ENCODE measurements at regions not wholly inside any gene's neighbourhood (a gene's known extent, or its start where the extent isn't known, plus 50 kb on each side); places are given as distances from the start of the nearest gene placed in this dataset.
"Not testable (repeated sequence)": the region's sequence is repeated elsewhere in the genome, so short reads cannot be mapped to it uniquely, and the experiment has no call there.

DNA sequence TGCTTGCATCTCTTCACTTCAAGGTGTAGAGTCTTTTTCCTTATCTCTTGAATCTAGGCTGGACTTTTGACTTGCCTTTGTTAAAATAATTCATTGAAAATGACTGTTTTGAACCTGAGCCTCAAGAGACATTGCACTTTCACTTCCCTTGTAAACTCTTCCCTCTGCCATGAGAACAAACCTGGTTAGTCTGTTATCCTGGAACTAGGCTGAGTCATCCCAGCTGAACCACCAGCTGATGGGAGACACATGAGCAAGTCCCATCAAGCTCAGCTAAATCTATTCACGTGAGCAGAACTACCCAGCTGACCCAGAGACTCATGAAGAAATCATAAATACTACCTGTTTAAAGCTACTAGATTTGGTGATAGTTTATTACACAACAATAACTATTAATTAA, 202.3 kb upstream of the CENPE start:
- Histone ChIP-seq H3K27ac (ENCODE audit: control insufficient read depth, insufficient read depth, low read length) (no peak overlapping the region), H3K4me1 (ENCODE audit: control insufficient read depth, extremely low read depth, insufficient read depth, low read length) (no peaks in the 10 kb centered on the region), H3K9me3 (ENCODE audit: control insufficient read depth, low read depth, low read length) (no peaks in the 10 kb centered on the region), H3K9ac (ENCODE audit: control insufficient read depth, extremely low read depth, insufficient read depth, low read length) (no peak overlapping the region), H3K9me1 (ENCODE audit: control insufficient read depth, extremely low read depth, insufficient read depth, low read length) (no peaks in the 10 kb centered on the region), H3K36me3 (ENCODE audit: control insufficient read depth in 2 of 2, extremely low read depth in 1 of 2, insufficient read depth in 2 of 2, low read length in 2 of 2) (no peaks in the 10 kb centered on the region), H3K4me2 (ENCODE audit: control insufficient read depth, extremely low read depth, insufficient read depth, low read depth, low read length) (no peak overlapping the region), H2AFZ (ENCODE audit: control insufficient read depth, low read length) (no peak overlapping the region), H4K20me1 (ENCODE audit: control insufficient read depth, extremely low read depth, insufficient read depth, low read length) (no peaks in the 10 kb centered on the region), H3K79me2 (ENCODE audit: control insufficient read depth, insufficient read depth, low read length) (no peaks in the 10 kb centered on the region), H3K27me3 (ENCODE audit: control insufficient read depth, extremely low read depth, insufficient read depth, low read length) (no peaks in the 10 kb centered on the region), H3K4me3 (ENCODE audit: control insufficient read depth in 2 of 3, extremely low read depth in 1 of 3, insufficient read depth in 2 of 3, low read depth in 1 of 3, low read length in 3 of 3) (no peak overlapping the region)
- FAIRE-seq (peak; percentile 74), DNase-seq (ENCODE audit: low read depth, low spot score) (peak; percentile 11)
- TF ChIP-seq, protein P1, sequence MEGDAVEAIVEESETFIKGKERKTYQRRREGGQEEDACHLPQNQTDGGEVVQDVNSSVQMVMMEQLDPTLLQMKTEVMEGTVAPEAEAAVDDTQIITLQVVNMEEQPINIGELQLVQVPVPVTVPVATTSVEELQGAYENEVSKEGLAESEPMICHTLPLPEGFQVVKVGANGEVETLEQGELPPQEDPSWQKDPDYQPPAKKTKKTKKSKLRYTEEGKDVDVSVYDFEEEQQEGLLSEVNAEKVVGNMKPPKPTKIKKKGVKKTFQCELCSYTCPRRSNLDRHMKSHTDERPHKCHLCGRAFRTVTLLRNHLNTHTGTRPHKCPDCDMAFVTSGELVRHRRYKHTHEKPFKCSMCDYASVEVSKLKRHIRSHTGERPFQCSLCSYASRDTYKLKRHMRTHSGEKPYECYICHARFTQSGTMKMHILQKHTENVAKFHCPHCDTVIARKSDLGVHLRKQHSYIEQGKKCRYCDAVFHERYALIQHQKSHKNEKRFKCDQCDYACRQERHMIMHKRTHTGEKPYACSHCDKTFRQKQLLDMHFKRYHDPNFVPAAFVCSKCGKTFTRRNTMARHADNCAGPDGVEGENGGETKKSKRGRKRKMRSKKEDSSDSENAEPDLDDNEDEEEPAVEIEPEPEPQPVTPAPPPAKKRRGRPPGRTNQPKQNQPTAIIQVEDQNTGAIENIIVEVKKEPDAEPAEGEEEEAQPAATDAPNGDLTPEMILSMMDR (optimal IDR thresholded peaks at IDR 0.05 in 1 of 3, IDR thresholded peaks at IDR 0.05 in 1 of 3, conservative IDR thresholded peaks at IDR 0.05 in 1 of 3; ENCODE audit: extremely low read depth in 1 of 3, insufficient read depth in 2 of 3, low read length in 3 of 3): no peak
- no peak for TF ChIP-seq EZH2 (IDR thresholded peaks at IDR 0.05; ENCODE audit: low read length)
- dilution Hi-C loops (cut with MboI; ENCODE audit: extremely low pct_ligation_motif_present, low sequenced_read_pairs): no loop called here

DNA sequence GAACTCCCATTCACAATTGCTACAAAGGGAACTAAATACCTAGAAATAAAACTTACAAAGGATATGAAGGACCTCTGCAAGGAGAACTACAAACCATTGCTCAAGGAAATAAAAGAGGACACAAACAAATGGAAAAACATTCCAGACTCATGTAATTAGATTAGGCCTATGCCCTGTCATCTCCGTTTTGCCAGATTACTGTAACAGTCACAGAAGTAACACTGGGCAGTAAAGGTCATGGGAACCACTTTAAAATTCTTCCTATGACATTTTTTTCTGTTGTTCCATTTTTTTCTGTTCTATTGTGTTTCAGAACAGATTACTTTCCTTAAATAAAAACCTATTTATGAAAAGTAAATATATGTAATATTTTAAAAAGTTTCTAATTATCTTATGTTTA, 199.4 kb upstream of the CENPE start:
- Histone ChIP-seq H3K4me1 (ENCODE audit: control insufficient read depth, extremely low read depth, insufficient read depth, low read length) (no peaks in the 10 kb centered on the region), H4K20me1 (ENCODE audit: control insufficient read depth, extremely low read depth, insufficient read depth, low read length) (no peaks in the 10 kb centered on the region), H2AFZ (ENCODE audit: control insufficient read depth, low read length) (no peak overlapping the region), H3K9ac (ENCODE audit: control insufficient read depth, extremely low read depth, insufficient read depth, low read length) (no peak overlapping the region), H3K36me3 (ENCODE audit: control insufficient read depth in 2 of 2, extremely low read depth in 1 of 2, insufficient read depth in 2 of 2, low read length in 2 of 2) (no peaks in the 10 kb centered on the region), H3K27ac (ENCODE audit: control insufficient read depth, insufficient read depth, low read length) (no peak overlapping the region), H3K79me2 (ENCODE audit: control insufficient read depth, insufficient read depth, low read length) (no peaks in the 10 kb centered on the region), H3K4me2 (ENCODE audit: control insufficient read depth, extremely low read depth, insufficient read depth, low read depth, low read length) (no peak overlapping the region), H3K4me3 (ENCODE audit: control insufficient read depth in 2 of 3, extremely low read depth in 1 of 3, insufficient read depth in 2 of 3, low read depth in 1 of 3, low read length in 3 of 3) (no peak overlapping the region), H3K9me1 (ENCODE audit: control insufficient read depth, extremely low read depth, insufficient read depth, low read length) (no peaks in the 10 kb centered on the region), H3K27me3 (ENCODE audit: control insufficient read depth, extremely low read depth, insufficient read depth, low read length) (no peaks in the 10 kb centered on the region), H3K9me3 (ENCODE audit: control insufficient read depth, low read depth, low read length) (no peaks in the 10 kb centered on the region)
- FAIRE-seq (no peak), DNase-seq (ENCODE audit: low read depth, low spot score) (no peak)
- dilution Hi-C loops (cut with MboI; ENCODE audit: extremely low pct_ligation_motif_present, low sequenced_read_pairs): no loop called here
- TF ChIP-seq EZH2 (IDR thresholded peaks at IDR 0.05; ENCODE audit: low read length): no peak
- TF ChIP-seq, protein P1 (optimal IDR thresholded peaks at IDR 0.05 in 1 of 3, IDR thresholded peaks at IDR 0.05 in 1 of 3, conservative IDR thresholded peaks at IDR 0.05 in 1 of 3; ENCODE audit: extremely low read depth in 1 of 3, insufficient read depth in 2 of 3, low read length in 3 of 3): no peak

DNA sequence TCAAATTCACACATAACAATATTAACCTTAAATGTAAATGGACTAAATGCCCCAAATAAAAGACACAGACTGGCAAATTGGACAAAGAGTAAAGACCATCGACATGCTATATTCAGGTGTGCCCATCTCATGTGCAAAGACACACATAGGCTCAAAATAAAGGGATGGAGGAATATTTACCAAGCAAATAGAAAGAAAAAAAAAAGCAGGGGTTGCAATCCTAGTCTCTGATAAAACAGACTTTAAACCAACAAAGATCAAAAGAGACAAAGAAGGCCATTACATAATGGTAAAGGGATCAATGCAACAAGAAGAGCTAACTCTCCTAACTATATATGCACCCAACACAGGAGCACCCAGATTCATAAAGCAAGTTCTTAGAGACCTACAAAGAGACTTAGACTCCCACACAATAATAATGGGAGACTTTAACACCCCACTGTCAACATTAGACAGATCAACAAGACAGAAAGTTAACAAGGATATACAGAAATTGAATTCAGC, 189.4 kb upstream of the CENPE start:
- H3K9me1 ChIP-seq (ENCODE audit: control insufficient read depth, extremely low read depth, insufficient read depth, low read length); H3K27ac ChIP-seq (ENCODE audit: control insufficient read depth, insufficient read depth, low read length); H3K36me3 ChIP-seq (ENCODE audit: control insufficient read depth in 2 of 2, extremely low read depth in 1 of 2, insufficient read depth in 2 of 2, low read length in 2 of 2); H3K79me2 ChIP-seq (ENCODE audit: control insufficient read depth, insufficient read depth, low read length); H3K4me2 ChIP-seq (ENCODE audit: control insufficient read depth, extremely low read depth, insufficient read depth, low read depth, low read length); H3K9ac ChIP-seq (ENCODE audit: control insufficient read depth, extremely low read depth, insufficient read depth, low read length); H3K9me3 ChIP-seq (ENCODE audit: control insufficient read depth, low read depth, low read length); dilution Hi-C loops (cut with MboI; ENCODE audit: extremely low pct_ligation_motif_present, low sequenced_read_pairs); H4K20me1 ChIP-seq (ENCODE audit: control insufficient read depth, extremely low read depth, insufficient read depth, low read length); H3K4me1 ChIP-seq (ENCODE audit: control insufficient read depth, extremely low read depth, insufficient read depth, low read length); DNase-seq (ENCODE audit: low read depth, low spot score); H2AFZ ChIP-seq (ENCODE audit: control insufficient read depth, low read length); H3K4me3 ChIP-seq (ENCODE audit: control insufficient read depth in 2 of 3, extremely low read depth in 1 of 3, insufficient read depth in 2 of 3, low read depth in 1 of 3, low read length in 3 of 3); H3K27me3 ChIP-seq (ENCODE audit: control insufficient read depth, extremely low read depth, insufficient read depth, low read length); FAIRE-seq: not testable (repeated sequence)

DNA sequence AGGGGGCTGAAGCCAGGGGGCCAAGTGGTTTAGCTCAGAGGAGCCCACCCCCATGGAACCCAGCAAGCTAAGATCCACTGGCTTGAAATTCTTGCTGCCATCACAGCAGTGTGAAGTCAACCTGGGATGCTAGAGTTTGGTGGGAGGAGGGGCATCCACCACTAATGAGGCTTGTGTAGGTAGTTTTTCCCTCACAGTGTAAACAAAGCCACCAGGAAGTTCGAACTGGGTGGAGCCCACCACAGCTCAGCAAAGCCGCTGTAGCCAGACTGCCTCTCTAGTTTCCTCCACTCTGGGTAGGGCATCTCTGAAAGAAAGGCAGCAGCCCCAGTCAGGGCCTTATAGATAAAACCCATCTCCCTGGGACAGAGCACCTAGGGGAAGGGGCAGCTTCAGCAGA, 187.4 kb upstream of the CENPE start:
- H3K27ac ChIP-seq (ENCODE audit: control insufficient read depth, insufficient read depth, low read length); H3K4me3 ChIP-seq (ENCODE audit: control insufficient read depth in 2 of 3, extremely low read depth in 1 of 3, insufficient read depth in 2 of 3, low read depth in 1 of 3, low read length in 3 of 3); H3K36me3 ChIP-seq (ENCODE audit: control insufficient read depth in 2 of 2, extremely low read depth in 1 of 2, insufficient read depth in 2 of 2, low read length in 2 of 2); H3K9me3 ChIP-seq (ENCODE audit: control insufficient read depth, low read depth, low read length); H3K9ac ChIP-seq (ENCODE audit: control insufficient read depth, extremely low read depth, insufficient read depth, low read length); H3K27me3 ChIP-seq (ENCODE audit: control insufficient read depth, extremely low read depth, insufficient read depth, low read length); H2AFZ ChIP-seq (ENCODE audit: control insufficient read depth, low read length); H3K4me1 ChIP-seq (ENCODE audit: control insufficient read depth, extremely low read depth, insufficient read depth, low read length); dilution Hi-C loops (cut with MboI; ENCODE audit: extremely low pct_ligation_motif_present, low sequenced_read_pairs); H3K9me1 ChIP-seq (ENCODE audit: control insufficient read depth, extremely low read depth, insufficient read depth, low read length); FAIRE-seq; H3K4me2 ChIP-seq (ENCODE audit: control insufficient read depth, extremely low read depth, insufficient read depth, low read depth, low read length); H3K79me2 ChIP-seq (ENCODE audit: control insufficient read depth, insufficient read depth, low read length); H4K20me1 ChIP-seq (ENCODE audit: control insufficient read depth, extremely low read depth, insufficient read depth, low read length); DNase-seq (ENCODE audit: low read depth, low spot score): not testable (repeated sequence)
